Motor neuron (in vitro differentiated cells): ENCODE measurements at regions not wholly inside any gene's neighbourhood (a gene's known extent, or its start where the extent isn't known, plus 50 kb on each side); places are given as distances from the start of the nearest gene placed in this dataset.
"Not testable (repeated sequence)": the region's sequence is repeated elsewhere in the genome, so short reads cannot be mapped to it uniquely, and the experiment has no call there.

Experiments
- ATAC-seq, 8 experiments: fragments of 200-7000 bp; cut with Tn5 transposase; replicated peaks in 6 of 8; 2 replicates each; pipeline ENCODE4 v1.8.0; 2021; ENCODE audit warnings: mild to moderate bottlenecking in 8 of 8, moderate library complexity in 8 of 8
- H3K27ac ChIP-seq, 2 donors: fragments of 250-450 bp; sonication (Bioruptor Pico); 2 replicates each; pipeline ENCODE4 v1.9.0; 2021; ENCODE audit warnings: antibody characterized with exemption in 2 of 2, mild to moderate bottlenecking in 2 of 2, moderate library complexity in 1 of 2
- H3K4me1 ChIP-seq, 2 donors: fragments of 250-450 bp; sonication (Bioruptor Pico); replicated peaks in 1 of 2; 2 replicates each; pipeline ENCODE4 v1.6.1; 2021; ENCODE audit warnings: antibody characterized with exemption in 2 of 2, mild to moderate bottlenecking in 2 of 2, moderate library complexity in 1 of 2
- H3K4me3 ChIP-seq, 5 donors: fragments of 250-450 bp; sonication (Bioruptor Pico); 2 replicates each; pipeline ENCODE4 v1.9.0; 2021; ENCODE audit warnings: antibody characterized with exemption in 5 of 5, mild to moderate bottlenecking in 5 of 5, moderate library complexity in 4 of 5
- WGBS, 10 experiments: fragments of 450-650 bp; shearing (Covaris generic); methylation state at CpG; one replicate each; pipeline ENCODE4 v1.0.0; 2022; 5-methylcytosine and 5-hydroxymethylcytosine counted together
- in situ Hi-C, 9 experiments: fragments of 400-800 bp; cut with MboI; loops; one replicate each; pipeline ENCODE4 v1.15.0; 2021; ENCODE audit warnings: low sequenced_read_pairs in 9 of 9, low pct_unique_long_range_greater_than_20kb in 2 of 9; ENCODE audit not compliant: unreplicated experiment in 9 of 9

GRCh38 chr2:142748559-142749099 lies 128.8 kb upstream of the KYNU start:
- peaks cover 0 to 6% of the 10 kb centered on the region in 2 donors for H3K4me1 ChIP-seq
- no peak for ATAC-seq
- no peak overlapping the region for H3K27ac ChIP-seq
- H3K4me3 ChIP-seq = no peak overlapping the region
- in situ Hi-C loops = no loop called here
- 61 to 100% (median 90%) methylated on average over 1 to 12 of the region's 14 CpGs; no CpG with 5 or more reads in 1 of the 10 experiments for WGBS, 10 experiments

DNA sequence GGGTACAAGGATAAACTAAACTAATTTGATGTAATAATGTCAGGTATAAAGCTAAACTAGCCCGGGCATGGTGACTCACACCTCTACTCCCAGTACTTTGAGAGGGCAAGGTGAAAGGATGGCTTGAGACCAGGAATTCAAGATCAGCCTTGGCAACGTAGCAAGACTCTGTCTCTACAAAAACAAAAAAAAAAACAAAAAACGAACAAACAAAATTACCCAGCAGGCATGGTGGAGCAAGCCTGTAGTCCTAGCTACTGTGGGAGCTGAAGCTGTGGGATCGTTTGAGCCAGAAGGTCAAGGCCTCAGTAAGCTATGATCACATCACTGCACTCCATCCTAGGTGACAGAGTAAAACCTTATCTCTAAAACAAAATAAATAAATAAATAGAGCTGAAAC lies 131.8 kb upstream of the KYNU start:
- H3K27ac ChIP-seq = no peak overlapping the region
- ATAC-seq = no peak
- no peak overlapping the region for H3K4me3 ChIP-seq
- in situ Hi-C loops = no loop called here
- peaks cover 0 to 10% of the 10 kb centered on the region in 2 donors for H3K4me1 ChIP-seq
- WGBS, 10 experiments = 20 to 79% (median 69%) methylated on average over 2 to 4 of the region's 4 CpGs; no CpG with 5 or more reads in 1 of the 10 experiments

GRCh38 chr2:142742371-142743214 lies 134.9 kb upstream of the KYNU start:
- in situ Hi-C loops = no loop called here
- H3K27ac ChIP-seq = peak overlapping the region in 1 of 2 donors; percentile 57
- 40 to 100% (median 56%) methylated on average over 1 to 5 of the region's 5 CpGs; no CpG with 5 or more reads in 4 of the 10 experiments for WGBS, 10 experiments

GRCh38 chr2:142741764-142742269 lies 135.6 kb upstream of the KYNU start:
- WGBS, 10 experiments = 20 to 100% (median 80%) methylated on average over 1 to 2 of the region's 2 CpGs; no CpG with 5 or more reads in 5 of the 10 experiments
- peaks cover 0 to 9% of the 10 kb centered on the region in 2 donors for H3K4me1 ChIP-seq
- no peak overlapping the region for H3K4me3 ChIP-seq
- peak in 5 of 8 experiments; percentile 33 to 52 (median 44) for ATAC-seq
- peak overlapping the region in 1 of 2 donors; percentile 57 for H3K27ac ChIP-seq
- in situ Hi-C loops = no loop called here

More at GRCh38 chr2:142742371-142743214, 134.9 kb upstream of the KYNU start:
- ATAC-seq = peak in 5 of 8 experiments; percentile 89 to 97 (median 97)
- H3K4me3 ChIP-seq = no peak overlapping the region
- peaks cover 0 to 9% of the 10 kb centered on the region in 2 donors for H3K4me1 ChIP-seq

DNA sequence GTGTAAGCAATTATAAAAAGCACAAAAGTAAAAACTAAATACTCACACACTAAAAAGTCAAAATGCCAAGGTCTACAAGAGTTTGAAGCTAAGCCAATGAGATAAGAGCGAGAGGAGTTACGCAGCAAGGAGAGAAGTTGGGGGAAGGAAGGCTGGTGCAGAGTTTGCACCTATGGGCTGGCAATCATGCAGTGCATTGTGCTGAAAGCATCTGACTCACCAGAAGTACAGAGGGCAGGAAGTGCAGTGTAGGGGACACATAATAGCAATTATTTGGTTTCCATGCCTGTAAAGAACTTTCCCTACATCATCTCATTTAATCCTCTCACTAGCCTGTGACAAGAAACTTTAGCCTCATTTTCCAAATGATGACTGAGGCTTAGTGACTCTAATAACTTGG lies 142.7 kb upstream of the KYNU start:
- Histone ChIP-seq H3K27ac (no peak overlapping the region), H3K4me1 (no peaks in the 10 kb centered on the region), H3K4me3 (no peak overlapping the region)
- no peak for ATAC-seq
- WGBS, 10 experiments = 80 to 100% (median 92%) methylated on average over 1 to 2 of the region's 2 CpGs; no CpG with 5 or more reads in 3 of the 10 experiments
- in situ Hi-C loops = no loop called here

DNA sequence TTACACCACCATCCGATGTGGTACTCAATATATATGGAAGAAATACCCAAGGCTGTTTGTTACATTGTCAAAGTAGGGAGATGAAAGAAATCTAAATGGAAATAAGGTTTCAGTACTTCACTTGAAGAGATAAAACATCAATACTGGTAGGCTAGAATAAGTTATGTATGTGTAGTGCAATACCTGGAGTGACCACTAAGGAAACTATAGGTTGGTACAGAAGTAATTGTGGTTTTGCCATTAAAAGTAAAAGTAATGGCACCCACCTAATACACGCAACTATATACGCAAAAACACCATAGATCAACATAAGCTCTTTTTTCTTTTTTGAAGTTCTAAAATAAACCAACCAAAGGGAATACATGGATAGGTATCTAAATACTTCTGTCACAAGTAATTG lies 143.2 kb upstream of the KYNU start:
- H3K27ac ChIP-seq = no peak overlapping the region
- no peak overlapping the region for H3K4me3 ChIP-seq
- in situ Hi-C loops = no loop called here
- WGBS, 10 experiments = 50 to 100% (median 90%) methylated on average over 1 to 3 of the region's 3 CpGs
- no peak for ATAC-seq
- no peaks in the 10 kb centered on the region for H3K4me1 ChIP-seq

- H3K27ac ChIP-seq, ATAC-seq, H3K4me1 ChIP-seq, in situ Hi-C loops, H3K4me3 ChIP-seq: not testable (repeated sequence)
- no CpG with 5 or more reads among the region's 1 CpG for WGBS, 10 experiments
Observed at GRCh38 chr2:142729814-142730213, 147.7 kb upstream of the KYNU start.

- in situ Hi-C loops, H3K4me1 ChIP-seq, ATAC-seq, H3K4me3 ChIP-seq, H3K27ac ChIP-seq: not testable (repeated sequence)
- WGBS, 10 experiments = 20 to 100% (median 67%) methylated on average over 1 to 6 of the region's 17 CpGs; no CpG with 5 or more reads in 3 of the 10 experiments
Observed at GRCh38 chr2:142727821-142728478, 149.5 kb upstream of the KYNU start.

- no peak overlapping the region for H3K4me3 ChIP-seq
- WGBS, 10 experiments = 23 to 100% (median 76%) methylated on average over 1 to 2 of the region's 2 CpGs
- no peak overlapping the region for H3K27ac ChIP-seq
- H3K4me1 ChIP-seq = no peaks in the 10 kb centered on the region
- ATAC-seq = no peak
- in situ Hi-C loops = no loop called here
Observed at GRCh38 chr2:142725386-142725785, 152.1 kb upstream of the KYNU start.

GRCh38 chr2:142724713-142725349 lies 152.6 kb upstream of the KYNU start:
- no peak for ATAC-seq
- no peak overlapping the region for H3K4me3 ChIP-seq

DNA sequence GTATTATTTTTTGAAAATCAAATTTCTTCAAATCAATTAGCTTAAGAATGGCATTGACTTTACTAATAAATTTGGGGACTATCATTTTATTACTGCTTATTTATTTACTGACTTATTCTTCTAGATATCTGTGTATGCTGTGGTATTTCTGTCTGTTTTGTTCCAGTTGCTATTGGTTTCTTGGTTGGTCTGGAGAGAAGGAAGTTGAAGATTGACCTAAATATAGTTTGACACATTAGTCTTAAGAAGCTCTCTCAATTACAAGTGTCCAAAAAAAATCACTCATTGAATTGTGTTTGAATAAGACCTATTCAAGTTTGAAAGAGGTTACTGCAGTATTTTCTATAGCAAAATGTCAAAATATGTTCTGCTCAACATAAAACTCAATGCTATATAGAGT lies 153.3 kb upstream of the KYNU start:
- no peak for ATAC-seq

More at GRCh38 chr2:142724713-142725349, 152.6 kb upstream of the KYNU start:
- 5 to 100% (median 80%) methylated on average over 1 to 2 of the region's 2 CpGs; no CpG with 5 or more reads in 1 of the 10 experiments for WGBS, 10 experiments
- Histone ChIP-seq H3K4me1 (no peaks in the 10 kb centered on the region), H3K27ac (no peak overlapping the region)
- in situ Hi-C loops = no loop called here

DNA sequence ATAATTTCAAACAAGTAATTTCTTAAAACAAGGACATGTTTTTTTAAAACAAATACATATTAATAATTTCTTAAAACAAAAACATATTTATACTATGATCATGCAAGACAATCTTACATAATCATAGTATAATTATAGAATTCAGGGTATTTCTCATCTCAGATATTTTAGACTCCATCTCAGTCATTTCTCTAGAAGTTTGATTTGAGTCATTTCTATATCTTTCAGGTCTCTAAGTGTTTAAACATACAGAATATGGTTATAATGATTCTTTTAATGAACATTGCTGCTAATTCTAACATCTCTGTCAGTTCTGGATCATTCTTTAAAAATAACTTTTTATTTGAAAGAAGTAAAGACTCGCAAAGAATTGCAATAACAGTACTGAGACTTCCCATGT lies 154.2 kb upstream of the KYNU start:
- no peak overlapping the region for H3K27ac ChIP-seq
- no peak overlapping the region for H3K4me3 ChIP-seq
- no peak for ATAC-seq
- 38 to 100% (median 100%) methylated on average over 1 of the region's 1 CpG; no CpG with 5 or more reads in 1 of the 10 experiments for WGBS, 10 experiments
- in situ Hi-C loops = no loop called here
- H3K4me1 ChIP-seq = no peaks in the 10 kb centered on the region

More for the DNA sequence above, 153.3 kb upstream of the KYNU start:
- in situ Hi-C loops = no loop called here
- Histone ChIP-seq H3K27ac (no peak overlapping the region), H3K4me3 (no peak overlapping the region), H3K4me1 (no peaks in the 10 kb centered on the region)

DNA sequence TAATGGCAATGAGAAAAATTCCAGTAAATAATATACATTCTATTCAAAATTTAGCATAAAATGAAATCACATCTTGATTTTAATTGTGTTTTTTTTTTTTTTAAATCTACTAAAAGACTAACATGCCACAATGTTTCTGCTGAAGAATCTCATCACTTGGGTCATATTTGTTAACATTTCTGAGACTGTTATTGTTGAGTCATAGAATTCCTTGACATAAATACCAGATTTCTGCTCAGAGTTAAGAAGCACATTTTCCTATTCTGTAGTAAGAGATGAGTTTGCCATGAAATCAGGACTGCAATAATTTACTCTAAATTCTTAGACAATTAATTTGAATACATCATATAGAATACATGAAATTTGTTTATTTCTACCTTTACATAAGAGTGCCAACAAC lies 154.9 kb upstream of the KYNU start:
- Histone ChIP-seq H3K4me3 (no peak overlapping the region), H3K4me1 (peaks cover 0 to 2% of the 10 kb centered on the region in 2 donors), H3K27ac (no peak overlapping the region)
- in situ Hi-C loops = no loop called here
- no peak for ATAC-seq
